Nephron progenitor cell (in vitro differentiated cells): ENCODE measurements at regions not wholly inside any gene's neighbourhood (a gene's known extent, or its start where the extent isn't known, plus 50 kb on each side); places are given as distances from the start of the nearest gene placed in this dataset.

Source experiments
- DNase-seq: peaks from one replicate; pipeline ENCODE4 v3.0.0; 2021
- H3K27ac Mint-ChIP-seq: 2 replicates; pipeline ENCODE4 v1.8.0; 2021; ENCODE audit warnings: mild to moderate bottlenecking, moderate library complexity, mixed read lengths
- H3K27me3 Mint-ChIP-seq: 2 replicates; pipeline ENCODE4 v1.8.0; 2021; ENCODE audit warnings: mild to moderate bottlenecking, low read depth, mixed read lengths; ENCODE audit not compliant: poor library complexity
- H3K36me3 Mint-ChIP-seq: 2 replicates; pipeline ENCODE4 v1.8.0; 2021; ENCODE audit warnings: low read depth, mixed read lengths
- H3K4me1 Mint-ChIP-seq: 2 replicates; pipeline ENCODE4 v1.8.0; 2021; ENCODE audit warnings: mixed read lengths
- H3K4me3 Mint-ChIP-seq: 2 replicates; pipeline ENCODE4 v1.8.0; 2021; ENCODE audit warnings: mild to moderate bottlenecking, moderate library complexity, mixed read lengths
- H3K9me3 Mint-ChIP-seq: 2 replicates; pipeline ENCODE4 v1.8.0; 2021; ENCODE audit warnings: mild to moderate bottlenecking, moderate library complexity, mixed read lengths
- CTCF ChIP-seq: fragments of 200-600 bp; sonication (generic); IDR thresholded peaks from 2 replicates; pipeline ENCODE4 v1.5.0; 2021; ENCODE audit warnings: antibody characterized with exemption

GRCh38 chr7:110157631-110158362, 933.1 kb upstream of the LRRN3 start:
- Mint-ChIP-seq H3K27me3 (no peaks in the 10 kb centered on the region), H3K36me3 (no peaks in the 10 kb centered on the region), H3K4me1 (no peaks in the 10 kb centered on the region), H3K9me3 (no peaks in the 10 kb centered on the region), H3K27ac (no peak overlapping the region), H3K4me3 (no peak overlapping the region)
- TF ChIP-seq CTCF: no peak
- no peak for DNase-seq

- no peaks in the 10 kb centered on the region for H3K36me3 Mint-ChIP-seq
- no peaks in the 10 kb centered on the region for H3K27me3 Mint-ChIP-seq
- no peak for DNase-seq
- no peaks in the 10 kb centered on the region for H3K4me1 Mint-ChIP-seq
- H3K27ac Mint-ChIP-seq: no peak overlapping the region
- no peaks in the 10 kb centered on the region for H3K9me3 Mint-ChIP-seq
- no peak for TF ChIP-seq CTCF
- H3K4me3 Mint-ChIP-seq: no peak overlapping the region
Measured at GRCh38 chr7:110168010-110168409, 922.9 kb upstream of the LRRN3 start.

GRCh38 chr7:110170841-110171240, 920.1 kb upstream of the LRRN3 start:
- no peak overlapping the region for H3K4me3 Mint-ChIP-seq
- no peaks in the 10 kb centered on the region for H3K27me3 Mint-ChIP-seq
- no peaks in the 10 kb centered on the region for H3K4me1 Mint-ChIP-seq
- H3K9me3 Mint-ChIP-seq: no peaks in the 10 kb centered on the region
- no peak for TF ChIP-seq CTCF
- H3K36me3 Mint-ChIP-seq: no peaks in the 10 kb centered on the region
- no peak overlapping the region for H3K27ac Mint-ChIP-seq
- no peak for DNase-seq

- Mint-ChIP-seq H3K4me1 (no peaks in the 10 kb centered on the region), H3K27me3 (no peaks in the 10 kb centered on the region), H3K9me3 (no peaks in the 10 kb centered on the region), H3K27ac (no peak overlapping the region), H3K4me3 (no peak overlapping the region), H3K36me3 (no peaks in the 10 kb centered on the region)
- DNase-seq: no peak
- TF ChIP-seq CTCF: no peak
Measured at GRCh38 chr7:110177463-110177862, 913.5 kb upstream of the LRRN3 start.

GRCh38 chr7:110179037-110179436, 911.9 kb upstream of the LRRN3 start:
- Mint-ChIP-seq H3K36me3 (no peaks in the 10 kb centered on the region), H3K4me3 (no peak overlapping the region), H3K9me3 (no peaks in the 10 kb centered on the region), H3K27me3 (no peaks in the 10 kb centered on the region), H3K27ac (no peak overlapping the region), H3K4me1 (no peaks in the 10 kb centered on the region)
- no peak for TF ChIP-seq CTCF
- DNase-seq: no peak

GRCh38 chr7:110181768-110182167, 909.2 kb upstream of the LRRN3 start:
- no peak overlapping the region for H3K4me3 Mint-ChIP-seq
- H3K27ac Mint-ChIP-seq: no peak overlapping the region
- H3K36me3 Mint-ChIP-seq: no peaks in the 10 kb centered on the region
- TF ChIP-seq CTCF: no peak
- no peak for DNase-seq
- H3K27me3 Mint-ChIP-seq: no peaks in the 10 kb centered on the region
- H3K9me3 Mint-ChIP-seq: no peaks in the 10 kb centered on the region
- H3K4me1 Mint-ChIP-seq: no peaks in the 10 kb centered on the region
